Retinal pigment epithelial cell (primary cell): ENCODE measurements at regions not wholly inside any gene's neighbourhood (a gene's known extent, or its start where the extent isn't known, plus 50 kb on each side); places are given as distances from the start of the nearest gene placed in this dataset.
"Not testable (repeated sequence)": the region's sequence is repeated elsewhere in the genome, so short reads cannot be mapped to it uniquely, and the experiment has no call there.

Source experiments
- DNase-seq: peaks from one replicate; pipeline ENCODE4 v3.0.0-alpha.2; 2010; ENCODE audit warnings: low read depth
- H3K4me3 ChIP-seq: 2 replicates; pipeline ENCODE4 v1.5.1; 2011; ENCODE audit warnings: mild to moderate bottlenecking, low read length, control low read depth, moderate library complexity
- CTCF ChIP-seq: conservative IDR thresholded peaks from 2 replicates; pipeline ENCODE4 v1.5.1; 2011; ENCODE audit warnings: low read depth, low read length, control low read depth, inconsistent platforms

GRCh38 chr9:29609282-29609681, 2036.0 kb upstream of the C9orf72 start:
- TF ChIP-seq CTCF, result no peak
- DNase-seq, result no peak
- H3K4me3 ChIP-seq, result no peak overlapping the region

- no peak for TF ChIP-seq CTCF
- DNase-seq, result no peak
- H3K4me3 ChIP-seq, result no peak overlapping the region
Observed at GRCh38 chr9:29613773-29614172, 2040.5 kb upstream of the C9orf72 start.

DNA sequence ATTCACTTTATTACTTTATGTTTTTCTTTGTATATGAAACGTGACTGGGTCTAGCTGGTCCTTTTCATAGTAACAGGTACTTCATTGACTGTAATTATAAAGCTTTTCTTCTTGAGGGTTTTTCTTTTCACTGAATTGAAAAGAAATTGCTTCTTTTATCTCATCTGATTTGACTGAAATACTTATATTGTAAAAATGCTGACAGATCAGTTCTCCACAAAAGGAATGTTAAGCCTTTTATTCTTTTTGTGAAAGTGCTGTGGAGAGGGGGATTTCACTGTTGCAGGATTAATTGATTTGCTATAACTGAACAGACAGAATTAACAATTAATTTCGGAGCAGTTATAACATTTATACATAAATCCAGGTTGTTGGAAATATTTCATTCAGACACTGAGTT, 2043.6 kb upstream of the C9orf72 start:
- no peak for TF ChIP-seq CTCF
- H3K4me3 ChIP-seq, result no peak overlapping the region
- DNase-seq, result peak; percentile 21

DNA sequence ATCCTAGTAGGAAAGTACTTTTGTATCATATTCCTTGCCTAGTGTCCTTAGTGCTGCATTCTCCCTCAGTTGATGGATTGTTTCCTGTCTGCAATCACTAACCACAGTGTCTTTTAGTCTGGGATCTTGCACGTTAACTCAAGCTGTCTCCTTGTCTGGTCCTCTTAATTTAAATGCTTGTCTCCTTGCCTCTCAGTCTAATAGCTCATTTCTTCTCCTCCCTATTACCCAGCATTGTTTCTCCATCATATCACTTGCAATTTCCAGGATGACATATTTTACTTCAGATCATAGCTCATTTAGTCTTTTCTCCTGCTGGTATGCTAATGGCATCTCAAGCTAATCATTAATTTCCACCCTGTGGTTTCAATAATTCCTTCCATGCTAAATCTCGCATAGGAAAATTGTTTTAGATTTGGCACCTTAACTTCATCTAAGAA, 2052.0 kb upstream of the C9orf72 start:
- H3K4me3 ChIP-seq, result no peak overlapping the region
- TF ChIP-seq CTCF, result no peak
- no peak for DNase-seq

- DNase-seq, result no peak
- no peak overlapping the region for H3K4me3 ChIP-seq
- no peak for TF ChIP-seq CTCF
Observed at GRCh38 chr9:29625931-29626330, 2052.7 kb upstream of the C9orf72 start.

DNA sequence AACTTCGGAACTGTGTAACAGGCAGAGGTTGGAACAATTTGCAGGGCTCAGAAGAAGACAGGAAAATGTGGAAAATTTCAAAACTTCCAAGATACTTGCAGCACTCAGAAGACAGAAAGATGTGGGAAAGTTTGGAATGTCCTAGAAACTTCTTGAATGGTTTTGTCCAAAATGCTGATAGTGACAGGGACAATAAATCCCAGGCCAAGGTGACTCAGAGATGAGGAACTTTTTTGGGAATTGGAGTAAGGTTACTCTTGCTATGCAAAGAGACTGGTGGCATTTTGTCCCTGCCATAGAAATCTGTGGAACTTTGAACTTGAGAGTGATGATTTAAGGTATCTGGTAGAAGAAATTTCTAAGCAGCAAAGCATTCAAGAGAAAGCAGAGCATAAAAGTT, 2055.6 kb upstream of the C9orf72 start:
- H3K4me3 ChIP-seq, DNase-seq: not testable (repeated sequence)

- TF ChIP-seq CTCF, result no peak
- DNase-seq, result no peak
- H3K4me3 ChIP-seq, result no peak overlapping the region
Observed at GRCh38 chr9:29637471-29638237, 2064.4 kb upstream of the C9orf72 start.
